Astrocyte of the hippocampus (primary cell): ENCODE measurements at regions not wholly inside any gene's neighbourhood (a gene's known extent, or its start where the extent isn't known, plus 50 kb on each side); places are given as distances from the start of the nearest gene placed in this dataset.
"Not testable (repeated sequence)": the region's sequence is repeated elsewhere in the genome, so short reads cannot be mapped to it uniquely, and the experiment has no call there.

Experiments used
- DNase-seq: peaks from one replicate; pipeline ENCODE4 v3.0.0; 2011; ENCODE audit warnings: low read depth, low spot score

DNA sequence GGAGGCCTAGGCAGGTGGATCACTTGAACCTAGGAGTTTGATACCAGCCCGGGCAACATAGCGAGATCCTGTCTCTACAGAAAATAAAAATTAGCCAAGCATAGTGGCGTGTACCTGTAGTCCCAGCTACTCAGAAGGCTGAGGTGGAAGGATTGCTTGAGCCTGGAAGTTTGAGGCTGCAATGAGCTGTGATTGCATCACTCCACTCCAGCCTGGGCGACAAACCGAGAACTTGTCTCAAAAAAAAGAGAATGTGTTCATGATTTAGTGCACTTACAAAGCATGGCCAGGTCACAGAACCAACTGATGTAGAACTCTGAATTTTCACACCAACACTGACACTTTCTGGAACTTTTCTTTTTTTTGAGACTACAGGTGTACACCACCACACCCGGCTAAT, 182.7 kb downstream of the ZFP64 start:
- no peak for DNase-seq

DNA sequence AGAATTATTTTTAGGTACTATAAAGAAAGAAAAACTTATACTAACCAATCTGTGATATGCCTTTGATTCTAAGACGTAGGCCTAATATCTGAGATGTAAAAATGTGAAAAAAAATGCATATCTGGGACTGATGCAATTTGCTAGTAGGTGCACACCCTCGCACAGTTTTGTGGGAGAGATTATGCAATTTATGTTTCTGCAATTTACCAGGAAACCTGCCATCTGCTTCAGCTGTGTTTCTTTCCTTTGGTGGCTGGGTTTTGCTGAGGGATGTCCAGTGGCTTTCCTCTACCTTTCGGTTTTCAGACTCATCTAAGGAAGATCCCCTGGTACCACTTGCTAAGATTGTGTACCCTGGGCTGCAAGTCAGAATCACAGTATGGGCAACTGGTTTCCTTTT, 186.9 kb downstream of the ZFP64 start:
- DNase-seq = no peak

DNA sequence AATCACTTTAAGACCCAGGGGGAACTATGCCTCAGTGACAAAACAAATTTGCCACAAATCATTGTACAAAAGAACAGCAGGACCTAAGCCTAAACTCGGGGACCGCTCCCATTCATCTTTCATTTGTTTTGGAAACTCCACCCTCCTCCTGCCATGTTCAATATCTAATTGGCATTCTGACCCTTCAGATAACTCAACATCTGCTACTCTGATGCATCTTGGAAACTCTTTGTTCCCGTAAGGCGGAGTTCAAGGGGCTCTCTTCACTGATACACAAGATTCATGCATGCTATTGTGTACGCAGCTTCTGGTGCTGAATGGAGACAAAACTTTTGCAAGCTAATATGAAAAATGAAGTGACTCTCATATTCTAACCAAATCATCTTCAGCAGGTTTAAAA, 187.6 kb downstream of the ZFP64 start:
- DNase-seq = no peak

DNA sequence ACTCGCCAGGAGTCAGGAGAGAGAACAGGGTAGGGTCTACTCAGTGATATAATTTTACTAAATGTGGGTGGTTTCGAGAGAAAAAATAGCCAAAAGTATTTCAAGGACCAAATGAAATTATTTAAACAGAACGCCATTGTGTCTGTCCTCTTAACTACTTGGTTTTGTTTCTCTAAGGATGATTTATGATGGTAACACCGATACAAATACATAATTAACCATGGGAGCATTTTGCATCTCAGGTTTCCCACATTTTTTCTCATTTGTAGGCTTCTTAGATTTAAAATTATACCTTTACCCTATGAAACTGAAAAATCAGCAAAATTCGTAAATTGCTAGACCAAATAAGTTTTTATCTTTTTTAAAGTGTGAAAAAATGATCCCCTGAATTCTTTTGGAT, 188.2 kb downstream of the ZFP64 start:
- DNase-seq = no peak

DNA sequence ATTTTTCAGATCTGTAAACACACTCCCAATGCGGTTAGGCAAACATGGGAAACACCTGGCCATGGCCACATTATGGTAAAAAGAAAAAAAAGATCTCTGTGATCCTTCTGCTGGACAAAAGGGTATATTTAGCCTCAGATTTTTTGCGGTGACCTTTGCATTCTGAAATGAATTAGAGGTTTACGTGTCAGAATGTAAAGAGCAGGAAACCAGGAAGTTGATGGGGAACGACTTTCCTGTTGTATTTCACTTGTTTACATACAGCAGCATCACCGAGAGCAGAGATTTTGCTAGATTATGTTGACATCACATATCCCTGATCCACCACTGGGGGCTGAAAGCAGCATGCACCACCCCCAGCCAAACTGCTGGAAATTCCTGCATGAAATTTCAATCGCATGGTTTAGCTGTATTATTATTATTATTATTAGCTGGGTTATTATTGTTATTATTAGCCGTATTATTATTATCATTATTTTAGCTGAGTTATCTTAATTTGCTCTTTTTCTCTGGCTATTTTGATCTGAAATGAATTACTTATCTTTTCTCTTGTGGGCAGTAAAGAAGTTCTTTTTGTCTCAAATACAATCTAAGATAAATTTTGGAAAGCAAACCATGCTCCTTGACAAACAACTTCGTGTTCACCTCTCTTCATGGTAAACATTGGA, 189.4 kb downstream of the ZFP64 start:
- DNase-seq = no peak

DNA sequence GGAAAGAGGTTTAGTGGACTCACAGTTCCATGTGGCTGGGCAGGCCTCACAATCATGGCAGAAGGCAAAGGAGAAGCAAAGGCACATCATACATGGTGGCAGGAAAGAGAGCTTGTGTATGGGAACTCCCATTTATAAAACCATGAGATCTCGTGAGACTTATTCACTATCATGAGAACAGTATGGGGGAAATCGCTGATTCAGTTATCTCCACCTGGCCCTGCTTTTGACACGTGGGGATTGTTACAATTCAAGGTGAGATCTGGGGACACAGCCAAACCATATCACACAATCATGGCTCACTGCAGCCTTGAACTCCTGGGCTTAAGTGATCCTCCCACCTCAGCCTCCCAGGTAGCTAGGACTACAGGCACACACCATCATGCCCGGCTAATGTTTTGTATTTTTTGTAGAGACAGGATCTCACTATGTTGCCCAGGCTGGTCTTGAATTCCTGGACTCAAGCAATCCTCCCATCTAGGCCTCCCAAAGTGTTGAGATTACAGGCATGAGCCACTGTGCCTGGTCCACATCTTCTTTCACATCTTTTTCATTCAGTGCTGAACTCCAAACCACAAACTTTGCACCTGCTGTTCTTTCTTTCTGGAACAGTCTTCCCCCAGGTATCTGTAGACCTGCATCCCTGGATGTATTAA, 194.2 kb downstream of the ZFP64 start:
- not testable (repeated sequence) for DNase-seq

DNA sequence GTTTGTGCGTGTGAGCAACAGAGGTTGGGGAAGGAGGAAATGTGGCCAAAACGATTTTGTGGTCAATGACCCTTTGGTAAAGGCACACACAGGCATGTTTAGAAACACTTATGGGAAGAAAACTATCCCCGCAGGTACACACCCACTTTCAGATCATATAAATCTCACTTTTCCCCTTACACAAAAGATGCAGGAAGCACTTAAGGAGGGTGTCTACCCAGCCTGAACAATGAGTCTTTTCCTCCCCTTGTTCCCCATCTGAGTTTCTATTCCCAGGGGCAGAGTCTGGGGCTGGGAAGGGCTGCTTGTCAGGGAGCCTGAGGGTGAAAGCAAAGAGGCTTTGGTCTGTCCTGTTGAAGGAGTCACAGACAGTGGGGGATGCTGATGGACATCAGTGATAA, 193.2 kb upstream of the SALL4 start:
- no peak for DNase-seq

DNA sequence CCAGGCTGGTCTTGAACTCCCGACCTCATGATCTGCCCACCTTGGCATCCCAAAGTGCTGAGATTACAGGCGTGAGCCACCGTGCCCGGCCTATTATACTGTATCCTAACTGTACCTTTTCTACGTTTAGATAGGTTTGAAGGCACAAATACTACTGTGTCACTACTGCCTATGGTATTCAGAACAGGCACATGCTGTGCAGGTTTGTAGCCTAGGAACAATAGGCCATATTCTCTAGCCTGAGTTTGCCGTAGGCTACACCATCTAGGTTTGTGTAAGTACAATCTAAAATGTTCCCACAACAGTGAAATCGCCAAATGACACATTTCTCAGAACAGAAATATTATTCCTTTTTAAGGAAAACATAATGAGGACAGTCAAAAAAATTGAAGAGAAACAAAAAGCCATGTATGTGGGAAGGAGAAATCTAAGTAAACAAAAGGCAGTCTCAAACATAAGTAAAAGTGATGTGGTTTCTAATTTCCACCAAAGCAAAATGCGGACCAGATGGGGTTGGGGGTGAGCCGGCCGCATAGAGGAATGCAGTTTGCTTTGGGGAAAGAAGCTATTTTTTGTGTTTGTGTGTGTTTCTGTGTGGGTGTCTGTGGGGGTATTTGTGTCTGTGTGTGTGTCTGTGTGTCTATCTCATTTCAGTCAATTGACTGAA, 192.6 kb upstream of the SALL4 start:
- DNase-seq = no peak

DNA sequence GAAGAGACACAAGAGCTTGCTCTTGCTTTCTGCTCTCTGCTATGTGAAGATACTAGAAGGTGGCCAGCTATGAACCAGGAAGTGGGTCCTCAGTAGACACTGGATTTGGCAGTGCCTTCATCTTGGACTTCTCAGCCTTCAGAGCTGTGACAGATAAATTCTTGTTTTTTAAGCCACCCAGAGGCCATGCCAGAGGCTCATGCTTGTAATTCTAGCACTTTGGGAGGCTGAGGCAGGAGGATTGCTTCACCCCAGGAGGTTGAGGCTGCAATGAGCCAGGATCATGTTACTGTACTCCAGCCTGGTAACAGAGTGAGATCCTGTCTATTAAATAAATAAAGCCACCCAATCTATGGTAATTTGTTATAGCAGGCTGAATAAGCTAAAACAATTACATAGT, 185.5 kb upstream of the SALL4 start:
- no peak for DNase-seq

DNA sequence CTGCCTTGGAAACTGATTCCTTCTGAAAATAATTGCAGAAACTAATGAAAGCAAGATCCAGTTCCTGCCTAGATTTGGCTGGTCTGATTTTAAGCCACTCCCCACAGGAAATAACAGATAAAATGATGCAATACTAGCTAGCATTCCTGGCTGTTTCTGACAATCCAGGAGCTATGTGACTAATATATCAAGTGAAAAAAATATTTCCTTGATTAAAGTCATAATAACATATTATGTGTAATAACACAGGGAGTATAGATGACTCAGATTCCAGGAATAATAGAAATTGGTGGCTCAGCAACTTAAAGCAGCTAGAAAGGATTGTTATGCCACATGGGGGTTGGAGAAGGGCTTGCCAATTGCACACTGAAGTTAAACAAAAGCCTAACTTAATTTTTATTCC, 182.7 kb upstream of the SALL4 start:
- DNase-seq = peak; percentile 80

DNA sequence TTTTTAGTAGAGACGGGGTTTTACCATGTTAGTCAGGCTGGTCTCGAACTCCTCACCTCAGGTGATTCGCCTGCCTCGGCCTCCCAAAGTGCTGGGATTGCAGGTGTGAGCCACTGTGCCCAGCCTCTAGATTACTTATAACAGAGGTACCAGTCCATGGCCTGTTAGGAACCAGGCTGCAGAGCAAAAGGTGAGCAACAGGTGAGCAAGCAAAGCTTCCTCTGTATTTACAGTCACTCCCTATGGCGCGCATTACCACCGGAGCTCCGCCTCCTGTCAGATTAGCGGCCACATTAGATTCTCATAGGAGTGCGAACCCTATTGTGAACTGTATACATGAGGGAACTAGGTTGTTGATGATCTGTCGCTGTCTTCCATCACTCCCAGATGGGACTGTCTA, 178.0 kb upstream of the SALL4 start:
- DNase-seq = no peak

DNA sequence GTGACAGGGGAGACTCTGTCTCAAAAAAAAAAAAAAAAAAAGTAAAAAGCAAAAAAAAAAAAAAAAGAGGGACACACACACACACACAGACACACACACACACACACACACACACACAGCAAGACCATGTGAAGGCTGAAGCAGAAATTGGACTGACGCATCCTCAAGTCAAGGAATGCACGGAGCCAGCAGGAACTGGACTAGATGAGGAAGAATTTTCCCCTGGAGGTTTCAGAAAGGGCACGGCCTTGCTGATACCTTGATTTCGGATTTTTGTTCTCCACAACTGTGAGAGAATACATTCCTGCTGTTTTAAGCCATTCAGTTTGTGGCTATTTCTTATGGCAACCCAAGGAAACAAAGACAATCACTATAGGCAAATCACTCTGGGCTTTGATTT, 176.9 kb upstream of the SALL4 start:
- DNase-seq = no peak

DNA sequence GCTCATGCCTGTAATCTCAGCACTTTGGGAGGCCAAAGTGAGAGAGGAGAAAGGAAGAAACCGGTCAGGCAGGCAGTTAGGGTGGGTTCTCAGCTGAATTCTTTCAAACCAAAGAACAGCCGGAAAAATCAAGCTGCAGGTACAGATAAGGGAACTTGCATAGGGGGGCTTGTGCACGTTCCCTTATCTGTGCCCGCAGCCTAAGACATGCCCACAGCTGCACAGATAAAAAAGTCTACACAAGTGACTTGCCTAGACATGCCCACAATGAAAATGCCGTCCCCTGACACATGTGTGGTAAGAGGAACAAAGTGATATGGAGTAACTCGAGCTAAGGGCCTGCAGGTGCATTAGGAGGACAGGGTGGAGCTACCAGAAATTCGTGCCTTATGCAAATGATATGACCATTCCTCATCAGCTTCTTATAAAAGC, 175.8 kb upstream of the SALL4 start:
- no peak for DNase-seq

DNA sequence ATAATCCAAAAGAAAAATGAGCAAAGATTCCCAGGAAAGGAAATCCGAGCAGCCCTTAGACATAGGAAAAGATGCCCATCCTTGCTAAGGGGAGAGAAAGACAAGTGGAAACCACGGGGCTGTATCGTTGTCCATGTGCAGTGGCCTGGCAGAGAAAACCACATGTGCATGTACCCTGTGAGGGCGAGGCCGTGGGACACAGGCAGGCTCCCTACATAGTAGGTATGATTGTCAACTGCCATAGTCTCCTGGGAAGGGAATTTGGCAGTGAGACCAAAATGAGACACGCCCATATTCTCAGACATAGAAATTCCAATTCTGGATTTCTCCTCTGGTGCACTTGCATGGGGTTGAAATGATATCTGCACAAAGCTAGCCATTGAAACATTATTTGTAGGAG, 169.7 kb upstream of the SALL4 start:
- no peak for DNase-seq

DNA sequence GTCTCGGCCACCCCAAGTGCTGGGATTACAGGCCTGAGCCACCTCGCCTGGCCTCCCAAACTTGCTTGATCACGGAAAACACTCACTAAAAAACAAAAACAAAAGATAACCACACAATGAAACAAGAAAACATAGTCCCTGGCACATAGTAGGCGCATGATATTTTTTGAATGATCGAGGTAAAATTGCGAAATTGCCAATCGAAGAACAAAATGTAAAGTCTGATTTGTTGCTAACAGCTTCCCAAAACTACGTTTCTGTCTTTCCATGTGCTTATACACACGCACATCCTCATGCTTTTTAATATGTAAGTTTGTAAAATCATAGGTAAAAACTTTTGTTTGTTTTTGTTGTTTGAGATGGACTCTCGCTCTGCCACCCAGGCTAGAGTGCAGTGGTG, 168.5 kb upstream of the SALL4 start:
- DNase-seq = no peak

DNA sequence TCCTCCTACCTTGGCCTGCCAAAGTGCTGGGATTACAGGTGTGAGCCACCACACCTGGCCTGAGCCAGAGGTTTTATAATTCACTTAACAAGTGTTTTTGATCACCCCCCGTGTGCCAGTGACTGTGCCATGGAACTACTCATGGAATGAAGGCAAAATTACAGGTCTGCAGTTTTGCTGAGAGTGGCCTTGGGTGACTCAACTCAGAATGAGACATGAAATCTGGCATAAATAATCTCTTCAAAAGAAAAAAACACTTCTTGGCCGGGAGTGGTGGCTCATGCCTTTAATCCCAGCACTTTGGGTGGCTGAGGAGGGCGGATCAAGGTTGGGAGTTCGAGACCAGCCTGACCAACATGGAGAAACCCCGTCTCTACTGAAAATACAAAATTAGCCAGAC, 166.9 kb upstream of the SALL4 start:
- DNase-seq = no peak

DNA sequence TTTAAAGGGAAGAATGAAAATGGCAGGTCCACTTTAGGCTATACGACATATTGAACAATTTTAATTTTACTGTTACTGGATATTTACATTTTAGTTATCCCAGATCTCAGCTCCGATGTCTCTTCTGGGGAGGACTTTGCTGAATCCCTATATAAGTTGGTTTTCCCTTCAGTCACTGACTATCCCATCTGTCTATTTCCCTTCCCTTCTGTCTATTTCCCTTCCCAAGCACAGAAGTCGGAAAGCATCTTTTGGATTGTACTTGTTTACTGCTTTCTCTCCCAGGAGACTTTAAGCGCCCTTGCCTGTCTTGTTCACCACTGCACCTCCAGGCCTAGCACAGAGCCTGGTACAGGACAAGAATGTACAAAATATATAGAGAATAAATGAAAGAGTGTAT, 165.8 kb upstream of the SALL4 start:
- no peak for DNase-seq

DNA sequence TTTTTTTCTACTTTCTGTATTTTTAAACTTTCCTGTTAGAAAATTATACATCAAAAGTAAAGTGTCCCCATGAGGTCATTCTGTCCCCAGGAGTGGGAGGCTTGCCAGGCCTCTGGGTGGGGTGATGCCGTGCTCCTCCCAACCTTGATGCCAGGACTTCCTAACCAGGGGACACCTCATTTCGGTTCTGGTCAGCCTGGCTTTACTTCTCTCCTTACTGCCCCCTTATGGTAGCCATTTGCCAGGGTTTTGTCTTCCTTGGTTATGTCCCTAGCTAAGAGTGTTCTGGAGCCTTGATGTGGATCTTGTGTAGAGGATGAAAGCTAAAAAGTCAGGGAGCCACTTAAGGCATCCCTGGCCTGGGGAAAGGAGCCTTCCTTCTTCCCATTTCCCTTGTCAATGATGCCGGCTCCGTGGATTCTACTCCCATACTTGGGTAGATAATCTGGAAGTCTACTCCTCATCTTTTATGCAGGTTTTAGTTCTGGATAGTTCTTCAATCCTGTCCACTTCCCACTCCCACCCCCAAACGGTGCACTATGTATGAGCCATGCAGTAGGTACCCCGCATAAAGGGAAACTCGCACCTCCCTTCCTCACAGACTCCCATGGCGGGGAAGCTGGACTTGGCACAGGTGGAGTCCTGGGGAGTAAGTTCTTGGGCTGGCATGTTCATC, 164.1 kb upstream of the SALL4 start:
- DNase-seq = peak; percentile 73

DNA sequence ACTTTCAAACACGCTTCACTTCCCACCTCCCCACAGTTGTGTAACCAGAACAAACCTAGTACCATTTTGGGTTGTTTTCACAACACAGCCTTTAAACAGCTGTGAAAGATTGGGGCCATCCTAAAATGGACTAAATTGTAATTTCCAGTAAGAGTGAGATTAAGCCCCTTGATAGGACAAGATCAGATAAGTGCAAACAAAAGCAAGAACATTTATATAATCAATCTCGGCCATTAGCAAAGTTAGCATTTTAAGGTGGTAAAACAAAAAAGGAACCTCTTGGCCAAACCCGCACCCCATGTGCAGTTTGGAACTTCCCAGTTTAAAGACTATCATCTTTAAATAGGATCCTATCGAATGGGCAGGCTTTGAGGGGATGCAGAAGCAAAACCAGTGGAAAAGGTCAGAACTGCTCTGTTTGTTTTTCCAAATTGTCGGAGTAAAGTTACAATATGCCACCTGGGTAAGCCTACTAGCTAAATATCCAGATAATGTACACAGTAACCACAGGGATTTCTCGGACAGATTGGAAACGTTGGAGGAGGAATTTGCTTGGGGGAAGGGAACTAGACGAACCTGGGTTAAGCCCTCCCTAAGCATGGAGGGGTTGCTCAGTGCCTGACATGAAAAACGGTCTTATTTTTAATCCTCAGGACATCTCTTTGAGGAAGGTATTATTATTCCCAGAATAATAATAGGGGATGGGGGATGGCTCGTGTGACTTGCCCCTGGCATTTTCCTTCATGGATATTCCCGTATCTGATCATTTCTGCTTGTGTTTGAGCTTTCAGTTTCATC, 159.8 kb upstream of the SALL4 start:
- DNase-seq = no peak

DNA sequence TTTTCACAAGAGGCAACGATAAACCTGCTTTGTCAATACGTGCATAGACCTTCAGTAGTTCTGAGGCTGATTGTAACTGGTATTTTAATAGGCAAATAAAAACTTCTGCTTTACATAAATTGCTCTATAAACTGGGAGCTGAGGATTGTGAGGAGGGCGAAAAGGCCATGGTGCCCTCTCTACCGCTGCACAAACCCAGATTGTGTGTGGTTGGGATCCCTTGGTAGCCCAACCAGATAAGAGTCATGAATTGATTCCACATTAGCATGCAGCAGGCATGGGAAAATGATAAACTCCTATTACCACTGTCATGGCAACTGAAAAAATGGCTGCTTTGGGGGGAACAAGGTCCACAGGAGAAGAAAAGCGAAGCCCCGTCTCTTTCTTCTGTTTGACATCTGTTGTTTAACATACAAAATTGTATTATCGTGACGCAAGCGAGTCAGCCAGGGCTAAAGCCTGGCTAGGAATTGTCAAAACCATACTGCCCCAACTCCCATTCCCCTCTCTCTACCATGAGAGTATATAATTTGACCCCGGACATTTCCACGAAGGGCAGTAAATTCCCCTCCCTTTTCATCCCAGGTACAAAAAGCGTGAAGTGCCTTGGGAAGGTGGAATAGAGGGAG, 157.8 kb upstream of the SALL4 start:
- no peak for DNase-seq

DNA sequence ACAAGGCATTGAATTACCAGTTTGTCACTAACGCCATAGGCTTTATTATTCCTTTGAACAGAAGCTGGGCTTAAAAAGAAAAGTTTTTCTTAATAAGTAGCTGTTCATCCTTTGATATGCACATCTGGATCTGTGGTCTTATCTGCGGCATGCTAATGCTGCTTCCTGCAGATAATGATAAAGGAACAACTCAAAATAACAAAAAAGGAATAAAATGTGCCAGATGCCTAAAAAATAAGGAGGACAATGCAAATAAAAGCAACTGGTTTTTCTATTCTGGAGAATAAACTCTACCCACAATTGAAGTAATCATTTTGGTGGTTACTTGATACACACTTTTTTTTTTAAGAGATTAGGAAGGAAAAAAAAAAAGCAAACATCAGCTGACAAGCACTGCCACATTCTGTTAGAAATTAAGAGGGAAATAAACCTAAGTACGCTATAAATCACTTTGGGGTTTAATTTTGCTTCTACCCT, 156.8 kb upstream of the SALL4 start:
- DNase-seq = no peak
